Endothelial cell of umbilical vein (primary cell): ENCODE measurements at regions not wholly inside any gene's neighbourhood (a gene's known extent, or its start where the extent isn't known, plus 50 kb on each side); places are given as distances from the start of the nearest gene placed in this dataset.

Experiments
- BruUV-seq: library from RNA; stranded (reverse); fragments of 400-500 nt; replicated peaks from 2 replicates; lab custom pipeline; 2021; lab: Mats Ljungman, UMichigan
- CTCF ChIA-PET: fragments of 300-600, 350-600 bp; sonication (Branson Sonifier 250); formaldehyde crosslinking; loops from one replicate; lab custom pipeline; 2021; ENCODE audit warnings: antibody characterized with exemption, inconsistent platforms; lab: Charles Lee
- POLR2A ChIA-PET: fragments of 300-600, 350-600 bp; sonication (Branson Sonifier 250); formaldehyde crosslinking; loops from one replicate; lab custom pipeline; 2021; ENCODE audit warnings: antibody characterized with exemption, inconsistent platforms; lab: Charles Lee
- DNase-seq: peaks from one replicate; pipeline ENCODE4 v3.0.0-alpha.2; 2011; ENCODE audit warnings: low read depth, low spot score
- FAIRE-seq: peaks from 2 replicates; lab custom pipeline; 2011; peaks lifted over from hg19 to GRCh38; lab: Jason Lieb, UNC
- H2AFZ ChIP-seq: 2 replicates; pipeline ENCODE4 v1.6.0; 2012; ENCODE audit warnings: low read depth, low read length, control low read depth, inconsistent platforms
- H3K27ac ChIP-seq: 2 replicates; pipeline ENCODE4 v1.5.1; 2011; ENCODE audit warnings: low read depth, mild to moderate bottlenecking, control low read depth, low read length, moderate library complexity; ENCODE audit not compliant: insufficient read depth
- H3K27me3 ChIP-seq, 2 experiments: 2 replicates each; pipeline versions ENCODE4 v1.6.0 to v1.6.1; 2011; ENCODE audit warnings: low read length in 2 of 2, mixed read lengths in 1 of 2; ENCODE audit not compliant: control insufficient read depth in 2 of 2, insufficient read depth in 2 of 2
- H3K36me3 ChIP-seq, 2 experiments: 2 replicates in 1 of 2; 3 replicates in 1 of 2; pipeline ENCODE4 v1.5.1; 2011; ENCODE audit warnings: low read length in 2 of 2, mild to moderate bottlenecking in 1 of 2, moderate library complexity in 1 of 2; ENCODE audit not compliant: control insufficient read depth in 2 of 2, insufficient read depth in 2 of 2; ENCODE audit errors: extremely low read depth in 1 of 2
- H3K4me1 ChIP-seq: 3 replicates; pipeline ENCODE4 v1.5.1; 2011; ENCODE audit warnings: mild to moderate bottlenecking, low read length; ENCODE audit not compliant: control insufficient read depth, insufficient read depth; ENCODE audit errors: extremely low read depth
- H3K4me2 ChIP-seq: 2 replicates; pipeline ENCODE4 v1.6.1; 2011; ENCODE audit warnings: low read length, control low read depth, mixed read lengths; ENCODE audit not compliant: insufficient read depth
- H3K4me3 ChIP-seq, 3 experiments: fragments of 200-600 bp in 1 of 3; sonication (generic), shearing (Covaris generic) in 1 of 3; replicated peaks in 1 of 3; 2 replicates each; pipeline ENCODE4 v1.5.1; 2011 to 2016; ENCODE audit warnings: control low read depth in 3 of 3, low read length in 3 of 3, mild to moderate bottlenecking in 2 of 3, inconsistent platforms in 1 of 3, low read depth in 1 of 3, moderate library complexity in 1 of 3; ENCODE audit not compliant: insufficient read depth in 1 of 3
- H3K79me2 ChIP-seq: 2 replicates; pipeline ENCODE4 v1.6.0; 2012; ENCODE audit warnings: low read length, inconsistent platforms; ENCODE audit not compliant: control insufficient read depth, insufficient read depth
- H3K9ac ChIP-seq: replicated peaks from 2 replicates; pipeline ENCODE3; 2011; ENCODE audit warnings: low read length, control low read depth; ENCODE audit not compliant: insufficient read depth; ENCODE audit errors: extremely low read depth
- H3K9me1 ChIP-seq: replicated peaks from 3 replicates; pipeline ENCODE4 v1.6.0; 2011; ENCODE audit warnings: mild to moderate bottlenecking, low read length; ENCODE audit not compliant: control insufficient read depth, insufficient read depth; ENCODE audit errors: extremely low read depth
- H3K9me3 ChIP-seq: replicated peaks from 2 replicates; pipeline ENCODE4 v1.5.1; 2012; ENCODE audit warnings: low read length, inconsistent platforms; ENCODE audit not compliant: control insufficient read depth, insufficient read depth
- H4K20me1 ChIP-seq: replicated peaks from 2 replicates; pipeline ENCODE3; 2011; ENCODE audit warnings: mild to moderate bottlenecking, low read length; ENCODE audit not compliant: control insufficient read depth, insufficient read depth; ENCODE audit errors: extremely low read depth
- EZH2 ChIP-seq: IDR thresholded peaks from 2 replicates; pipeline ENCODE4 v1.6.1; 2012; ENCODE audit warnings: borderline replicate concordance, low read depth, mild to moderate bottlenecking, moderate library complexity, low read length, inconsistent platforms; ENCODE audit not compliant: severe bottlenecking
- FOS ChIP-seq: IDR thresholded peaks from 2 replicates; pipeline ENCODE4 v1.6.1; 2011; ENCODE audit warnings: mild to moderate bottlenecking, low read length, moderate library complexity, borderline replicate concordance; ENCODE audit not compliant: insufficient read depth
- GATA2 ChIP-seq: IDR thresholded peaks from 2 replicates; pipeline ENCODE4 v1.7.0; 2011; ENCODE audit warnings: low read depth, mild to moderate bottlenecking, moderate library complexity, mixed read lengths, low read length; ENCODE audit not compliant: insufficient read length, insufficient read depth
- JUN ChIP-seq: IDR thresholded peaks from 2 replicates; pipeline ENCODE4 v1.6.1; 2011; ENCODE audit warnings: borderline replicate concordance, low read depth; ENCODE audit not compliant: insufficient read length, insufficient read depth
- MYC ChIP-seq: IDR thresholded peaks from one replicate; pipeline ENCODE4 v1.6.1; 2011; ENCODE audit warnings: mild to moderate bottlenecking, low read depth, low read length
- POLR2A ChIP-seq: IDR thresholded peaks from 2 replicates; pipeline ENCODE4 v1.6.1; 2012; ENCODE audit warnings: low read depth, mild to moderate bottlenecking, control low read depth, low read length
- POLR2AphosphoS5 ChIP-seq: IDR thresholded peaks from 2 replicates; pipeline ENCODE4 v1.6.1; 2012; ENCODE audit warnings: low read depth, mild to moderate bottlenecking, control low read depth, low read length, moderate library complexity; ENCODE audit not compliant: insufficient read depth
- dilution Hi-C: fragments of 300-500 bp; cut with MboI; formaldehyde crosslinking; loops from one replicate; pipeline ENCODE4 v1.15.0; 2019; ENCODE audit warnings: low sequenced_read_pairs; ENCODE audit not compliant: extremely low pct_ligation_motif_present
- intact Hi-C: fragments of 100-400 bp; cut with micrococcal nuclease; formaldehyde crosslinking; loops from one replicate; pipeline ENCODE4 v1.10.0; 2022
- TF ChIP-seq, protein P1 (sequence below), 2 donors: IDR thresholded peaks; 1 replicate in 1 of 2; 2 replicates in 1 of 2; pipeline ENCODE4 v1.5.1; 2011; ENCODE audit warnings: low read length in 2 of 2, mild to moderate bottlenecking in 2 of 2, moderate library complexity in 2 of 2, control low read depth in 1 of 2, inconsistent platforms in 1 of 2, low read depth in 1 of 2; ENCODE audit not compliant: insufficient read depth in 1 of 2; ENCODE audit errors: extremely low read depth in 1 of 2
- TF ChIP-seq, protein P2 (sequence below): IDR thresholded peaks from 2 replicates; pipeline ENCODE4 v1.6.1; 2011; ENCODE audit not compliant: insufficient read depth, insufficient read length

DNA sequence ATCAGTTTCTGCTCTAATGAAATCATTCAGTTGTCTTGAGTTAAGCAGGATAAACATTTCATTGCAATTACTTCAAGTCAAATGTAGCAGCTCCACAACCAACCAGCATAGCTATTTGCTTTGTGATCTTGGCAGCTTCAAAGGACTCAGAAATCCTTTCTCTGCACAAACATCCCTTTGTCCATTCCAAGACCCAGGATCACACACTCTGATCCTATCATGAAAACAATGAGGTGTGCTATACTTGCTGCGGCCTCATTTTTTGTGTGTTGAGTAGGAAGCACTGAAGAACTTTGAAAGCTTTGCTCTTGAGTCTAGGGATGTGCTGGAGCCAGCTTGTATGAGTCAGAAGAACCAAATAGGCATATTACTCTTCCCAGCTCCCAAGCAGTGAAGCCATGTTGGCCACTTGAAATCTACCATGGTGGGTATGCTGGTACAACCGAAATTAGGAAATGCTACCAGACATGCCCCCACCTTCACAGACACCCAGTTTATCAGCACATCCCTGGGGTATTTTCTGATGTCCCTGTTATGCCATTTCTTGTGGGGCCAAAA, 199.4 kb upstream of the PRSS58 start:
- Histone ChIP-seq H3K27me3 (peaks cover 12 to 13% of the 10 kb centered on the region in 2 experiments), H3K9me1 (no peaks in the 10 kb centered on the region), H3K4me2 (no peak overlapping the region), H3K27ac (no peak overlapping the region), H3K9me3 (no peaks in the 10 kb centered on the region), H3K4me3 (no peak overlapping the region), H4K20me1 (no peaks in the 10 kb centered on the region), H3K9ac (no peak overlapping the region), H2AFZ (no peak overlapping the region), H3K4me1 (no peaks in the 10 kb centered on the region), H3K36me3 (no peaks in the 10 kb centered on the region), H3K79me2 (no peaks in the 10 kb centered on the region)
- TF ChIP-seq GATA2 (no peak), EZH2 (no peak), JUN (no peak), POLR2A (no peak), MYC (no peak), POLR2AphosphoS5 (no peak), FOS (no peak)
- TF ChIP-seq, protein P1, sequence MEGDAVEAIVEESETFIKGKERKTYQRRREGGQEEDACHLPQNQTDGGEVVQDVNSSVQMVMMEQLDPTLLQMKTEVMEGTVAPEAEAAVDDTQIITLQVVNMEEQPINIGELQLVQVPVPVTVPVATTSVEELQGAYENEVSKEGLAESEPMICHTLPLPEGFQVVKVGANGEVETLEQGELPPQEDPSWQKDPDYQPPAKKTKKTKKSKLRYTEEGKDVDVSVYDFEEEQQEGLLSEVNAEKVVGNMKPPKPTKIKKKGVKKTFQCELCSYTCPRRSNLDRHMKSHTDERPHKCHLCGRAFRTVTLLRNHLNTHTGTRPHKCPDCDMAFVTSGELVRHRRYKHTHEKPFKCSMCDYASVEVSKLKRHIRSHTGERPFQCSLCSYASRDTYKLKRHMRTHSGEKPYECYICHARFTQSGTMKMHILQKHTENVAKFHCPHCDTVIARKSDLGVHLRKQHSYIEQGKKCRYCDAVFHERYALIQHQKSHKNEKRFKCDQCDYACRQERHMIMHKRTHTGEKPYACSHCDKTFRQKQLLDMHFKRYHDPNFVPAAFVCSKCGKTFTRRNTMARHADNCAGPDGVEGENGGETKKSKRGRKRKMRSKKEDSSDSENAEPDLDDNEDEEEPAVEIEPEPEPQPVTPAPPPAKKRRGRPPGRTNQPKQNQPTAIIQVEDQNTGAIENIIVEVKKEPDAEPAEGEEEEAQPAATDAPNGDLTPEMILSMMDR (IDR thresholded peaks at IDR 0.05; ENCODE audit: extremely low read depth in 1 of 2, insufficient read depth in 1 of 2, low read depth in 1 of 2, low read length in 2 of 2) = no peak
- TF ChIP-seq, protein P2, sequence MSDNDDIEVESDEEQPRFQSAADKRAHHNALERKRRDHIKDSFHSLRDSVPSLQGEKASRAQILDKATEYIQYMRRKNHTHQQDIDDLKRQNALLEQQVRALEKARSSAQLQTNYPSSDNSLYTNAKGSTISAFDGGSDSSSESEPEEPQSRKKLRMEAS = no peak
- no peak for FAIRE-seq
- DNase-seq = no peak
- ChIA-PET POLR2A (no interaction called here), CTCF (interaction anchor here (0.8 to 1.5 kb wide), 7 partner anchors 10 to 758 kb away, joined by 3 to 7 read pairs (median 3); no protein-coding TSS in a partner anchor)
- dilution Hi-C loops (no loop called here), intact Hi-C loops (no loop called here)
- BruUV-seq = no TSS peak
